Peyer's patch (tissue), 4 donors: ENCODE measurements at regions not wholly inside any gene's neighbourhood (a gene's known extent, or its start where the extent isn't known, plus 50 kb on each side); places are given as distances from the start of the nearest gene placed in this dataset.

ENCODE experiments used
- DNase-seq, 3 donors: peaks; one replicate each; pipeline ENCODE4 v3.0.0-alpha.2; 2017 to 2019
- H3K27ac ChIP-seq, 4 donors: fragments of 200-600 bp; sonication (generic); one replicate each; pipeline ENCODE4 v1.5.1; 2016 to 2019
- H3K27me3 ChIP-seq, 2 donors: fragments of 200-600 bp; sonication (generic); one replicate each; pipeline ENCODE4 v1.5.1; 2019
- H3K36me3 ChIP-seq, 3 donors: fragments of 200-600 bp; sonication (generic); one replicate each; pipeline ENCODE4 v1.5.1; 2016 to 2019
- H3K4me1 ChIP-seq, 4 donors: fragments of 200-600 bp; sonication (generic); one replicate each; pipeline ENCODE4 v1.5.1; 2016 to 2019
- H3K4me3 ChIP-seq, 4 donors: fragments of 200-600 bp; sonication (generic); 1 replicate in 3 of 4; 2 replicates in 1 of 4; pipeline ENCODE4 v1.5.1; 2016 to 2019; ENCODE audit warnings: mild to moderate bottlenecking in 1 of 4
- H3K9me3 ChIP-seq, 4 donors: fragments of 200-600 bp; sonication (generic); one replicate each; pipeline ENCODE4 v1.5.1; 2016 to 2019; ENCODE audit warnings: mild to moderate bottlenecking in 1 of 4
- POLR2A ChIP-seq, 2 donors: fragments of 450-650 bp; IDR thresholded peaks; one replicate each; pipeline ENCODE4 v1.5.1; 2017; ENCODE audit warnings: antibody characterized with exemption in 2 of 2, mild to moderate bottlenecking in 2 of 2, moderate library complexity in 2 of 2
- TF ChIP-seq, protein P1 (sequence below), 6 experiments: fragments of 450-650 bp in 4 of 6; fragments of 200-600 bp in 2 of 6; sonication (generic) in 1 of 6; IDR thresholded peaks; one replicate each; pipeline ENCODE4 v1.5.1; 2017 to 2019; ENCODE audit warnings: antibody characterized with exemption in 6 of 6, mild to moderate bottlenecking in 3 of 6, moderate library complexity in 1 of 6

DNA sequence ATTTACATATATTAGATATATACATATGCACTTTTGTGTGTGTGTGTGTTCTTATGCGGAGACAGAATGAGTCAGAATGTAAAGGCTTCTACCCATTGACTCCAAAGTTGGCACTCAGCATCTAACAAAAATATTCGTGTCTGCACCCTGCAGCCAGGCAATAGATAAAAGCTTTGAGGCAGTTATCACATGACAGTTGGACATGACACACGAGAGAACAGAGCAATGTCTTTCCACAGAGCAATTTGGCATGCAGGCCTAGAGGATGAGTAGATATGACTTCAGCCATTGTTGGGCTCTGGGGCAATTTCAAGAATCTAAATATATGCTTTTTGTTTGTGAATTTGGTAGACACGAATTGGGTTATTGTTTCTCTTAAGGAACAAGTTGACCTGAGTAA is 391.2 kb downstream of the SLITRK2 start:
- no peak overlapping the region for H3K4me3 ChIP-seq
- H3K4me1 ChIP-seq = no peaks in the 10 kb centered on the region
- no peaks in the 10 kb centered on the region for H3K27me3 ChIP-seq
- TF ChIP-seq, protein P1, sequence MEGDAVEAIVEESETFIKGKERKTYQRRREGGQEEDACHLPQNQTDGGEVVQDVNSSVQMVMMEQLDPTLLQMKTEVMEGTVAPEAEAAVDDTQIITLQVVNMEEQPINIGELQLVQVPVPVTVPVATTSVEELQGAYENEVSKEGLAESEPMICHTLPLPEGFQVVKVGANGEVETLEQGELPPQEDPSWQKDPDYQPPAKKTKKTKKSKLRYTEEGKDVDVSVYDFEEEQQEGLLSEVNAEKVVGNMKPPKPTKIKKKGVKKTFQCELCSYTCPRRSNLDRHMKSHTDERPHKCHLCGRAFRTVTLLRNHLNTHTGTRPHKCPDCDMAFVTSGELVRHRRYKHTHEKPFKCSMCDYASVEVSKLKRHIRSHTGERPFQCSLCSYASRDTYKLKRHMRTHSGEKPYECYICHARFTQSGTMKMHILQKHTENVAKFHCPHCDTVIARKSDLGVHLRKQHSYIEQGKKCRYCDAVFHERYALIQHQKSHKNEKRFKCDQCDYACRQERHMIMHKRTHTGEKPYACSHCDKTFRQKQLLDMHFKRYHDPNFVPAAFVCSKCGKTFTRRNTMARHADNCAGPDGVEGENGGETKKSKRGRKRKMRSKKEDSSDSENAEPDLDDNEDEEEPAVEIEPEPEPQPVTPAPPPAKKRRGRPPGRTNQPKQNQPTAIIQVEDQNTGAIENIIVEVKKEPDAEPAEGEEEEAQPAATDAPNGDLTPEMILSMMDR (IDR thresholded peaks at IDR 0.05) = no peak
- no peak for TF ChIP-seq POLR2A (IDR thresholded peaks at IDR 0.05)
- H3K36me3 ChIP-seq = no peaks in the 10 kb centered on the region
- DNase-seq = no peak
- no peaks in the 10 kb centered on the region for H3K9me3 ChIP-seq
- H3K27ac ChIP-seq = no peak overlapping the region

GRCh38 chrX:146224442-146224841 is 406.8 kb downstream of the SLITRK2 start:
- Histone ChIP-seq H3K36me3 (no peaks in the 10 kb centered on the region), H3K27me3 (no peaks in the 10 kb centered on the region), H3K4me1 (no peaks in the 10 kb centered on the region), H3K9me3 (no peaks in the 10 kb centered on the region), H3K27ac (no peak overlapping the region), H3K4me3 (no peak overlapping the region)
- DNase-seq = no peak
- TF ChIP-seq, protein P1 (IDR thresholded peaks at IDR 0.05) = peak in 1 of 6 experiments; percentile 18
- no peak for TF ChIP-seq POLR2A (IDR thresholded peaks at IDR 0.05)

- no peak for DNase-seq
- H3K36me3 ChIP-seq = no peaks in the 10 kb centered on the region
- H3K4me3 ChIP-seq = no peak overlapping the region
- H3K27ac ChIP-seq = no peak overlapping the region
- no peaks in the 10 kb centered on the region for H3K4me1 ChIP-seq
- H3K27me3 ChIP-seq = no peaks in the 10 kb centered on the region
- no peak for TF ChIP-seq POLR2A (IDR thresholded peaks at IDR 0.05)
- TF ChIP-seq, protein P1 (IDR thresholded peaks at IDR 0.05) = no peak
- no peaks in the 10 kb centered on the region for H3K9me3 ChIP-seq
Observed at GRCh38 chrX:146238173-146238572, 420.5 kb downstream of the SLITRK2 start.

DNA sequence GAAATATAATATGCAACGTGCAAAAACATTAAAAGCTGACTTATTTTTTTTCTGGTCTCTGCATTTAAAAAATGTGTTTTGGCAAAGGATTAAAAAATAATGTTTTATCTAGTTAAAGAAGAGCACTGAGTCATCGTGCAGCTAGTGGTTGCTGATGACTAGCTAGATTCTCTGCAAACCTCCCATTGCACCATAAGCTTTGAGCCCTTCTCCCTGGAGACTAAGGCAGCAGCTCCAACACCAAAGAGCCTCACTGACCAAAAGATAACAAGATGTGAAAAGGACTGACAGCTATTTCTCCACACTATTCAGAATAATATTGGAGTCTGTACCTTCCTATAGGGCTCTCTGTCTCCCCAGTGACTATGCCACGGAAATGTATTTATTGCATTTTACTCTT is 424.3 kb downstream of the SLITRK2 start:
- DNase-seq = no peak
- H3K9me3 ChIP-seq = no peaks in the 10 kb centered on the region
- TF ChIP-seq, protein P1 (IDR thresholded peaks at IDR 0.05) = no peak
- no peak for TF ChIP-seq POLR2A (IDR thresholded peaks at IDR 0.05)
- no peaks in the 10 kb centered on the region for H3K27me3 ChIP-seq
- no peak overlapping the region for H3K27ac ChIP-seq
- H3K4me1 ChIP-seq = no peaks in the 10 kb centered on the region
- no peaks in the 10 kb centered on the region for H3K36me3 ChIP-seq
- no peak overlapping the region for H3K4me3 ChIP-seq

DNA sequence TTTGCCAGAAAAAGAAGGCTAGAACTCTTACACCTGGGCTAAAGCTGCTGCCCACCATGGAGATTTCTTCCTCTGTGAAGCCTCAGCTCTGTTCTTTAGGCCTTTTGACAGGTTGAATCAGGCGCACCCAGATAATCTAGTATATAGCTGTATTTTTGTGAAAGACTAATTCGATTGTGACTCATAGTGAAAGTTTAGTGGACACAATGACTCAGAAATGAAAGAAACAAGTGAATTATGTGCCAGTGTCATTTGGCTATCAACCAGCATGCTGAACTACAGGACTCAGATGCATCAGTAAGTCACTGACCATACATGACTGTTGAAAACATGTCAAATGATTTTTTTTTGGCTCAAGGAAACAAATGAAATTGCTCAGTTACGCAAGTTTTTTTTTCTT is 425.4 kb downstream of the SLITRK2 start:
- no peaks in the 10 kb centered on the region for H3K4me1 ChIP-seq
- DNase-seq = no peak
- no peak overlapping the region for H3K4me3 ChIP-seq
- TF ChIP-seq, protein P1 (IDR thresholded peaks at IDR 0.05) = no peak
- TF ChIP-seq POLR2A (IDR thresholded peaks at IDR 0.05) = no peak
- H3K36me3 ChIP-seq = no peaks in the 10 kb centered on the region
- H3K27me3 ChIP-seq = no peaks in the 10 kb centered on the region
- H3K9me3 ChIP-seq = no peaks in the 10 kb centered on the region
- H3K27ac ChIP-seq = no peak overlapping the region

DNA sequence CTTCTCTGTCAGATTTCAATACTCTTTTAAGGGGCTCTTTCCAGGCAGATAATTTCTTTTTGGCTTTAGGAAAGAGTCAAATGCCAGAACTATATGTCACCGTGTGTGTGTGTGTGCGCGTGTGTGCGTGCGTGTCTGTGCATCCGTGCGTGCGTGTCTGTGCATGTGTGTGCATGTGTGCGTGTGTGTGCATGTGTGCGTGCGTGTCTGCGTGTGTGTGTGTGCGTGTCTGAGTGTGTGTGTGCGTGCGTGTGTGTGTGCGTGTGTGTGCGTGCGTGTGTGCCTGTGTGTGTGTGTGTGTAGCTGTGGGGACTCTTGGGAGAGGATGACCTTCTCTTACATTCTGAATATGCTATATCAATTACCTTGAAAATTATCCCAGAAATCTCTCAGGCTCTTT is 441.6 kb downstream of the SLITRK2 start:
- TF ChIP-seq, protein P1 (IDR thresholded peaks at IDR 0.05) = no peak
- TF ChIP-seq POLR2A (IDR thresholded peaks at IDR 0.05) = no peak

More for the DNA sequence above, 441.6 kb downstream of the SLITRK2 start:
- Histone ChIP-seq H3K27ac (no peak overlapping the region), H3K27me3 (no peaks in the 10 kb centered on the region), H3K9me3 (no peaks in the 10 kb centered on the region), H3K4me3 (no peak overlapping the region), H3K36me3 (no peaks in the 10 kb centered on the region), H3K4me1 (no peaks in the 10 kb centered on the region)
- no peak for DNase-seq
